SH-SY5Y (cell line): ENCODE measurements at regions not wholly inside any gene's neighbourhood (a gene's known extent, or its start where the extent isn't known, plus 50 kb on each side); places are given as distances from the start of the nearest gene placed in this dataset.

Experiments
- GATA2 ChIP-seq: IDR thresholded peaks from 2 replicates; pipeline ENCODE4 v1.6.1; 2011; ENCODE audit warnings: mild to moderate bottlenecking, low read depth, low read length
- GATA3 ChIP-seq: IDR thresholded peaks from 2 replicates; pipeline ENCODE4 v1.6.1; 2011; ENCODE audit warnings: low read depth, mild to moderate bottlenecking, low read length, moderate library complexity

DNA sequence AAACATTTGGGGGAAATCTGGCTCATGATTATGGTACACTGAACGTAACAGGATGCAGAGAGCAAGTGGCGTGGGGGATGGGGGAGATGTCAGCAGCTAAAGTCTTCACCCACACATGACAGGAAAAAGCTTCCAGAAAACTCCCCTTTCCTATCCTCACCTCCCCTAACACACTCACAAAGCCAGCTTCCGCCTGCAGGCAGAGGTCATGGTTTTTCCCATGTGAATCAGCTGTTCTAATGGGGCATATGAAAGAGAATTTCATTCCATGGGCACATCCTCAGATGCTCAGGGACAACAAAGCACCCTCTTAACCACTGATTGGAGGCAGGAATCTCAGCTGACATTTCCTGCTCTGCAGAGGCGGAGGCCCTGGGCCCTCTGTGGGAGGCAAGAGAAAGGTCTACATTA is 129.1 kb downstream of the TSN start:
- TF ChIP-seq GATA3, result no peak
- no peak for TF ChIP-seq GATA2
